ENCODE measurements at regions not wholly inside any gene's neighbourhood (a gene's known extent, or its start where the extent isn't known, plus 50 kb on each side); places are given as distances from the start of the nearest gene placed in this dataset.

GRCh38 chr13:97648171-97648880 lies 214.4 kb downstream of the RAP2A start:
- Histone ChIP-seq H3K56ac (replicated peaks; ENCODE audit: insufficient read length, low read depth, low read length) (no peak overlapping the region), H4K5ac (ENCODE audit: insufficient read length, low read depth, low read length) (no peak overlapping the region), H2BK15ac (ENCODE audit: low read length) (no peak overlapping the region), H3K4me2 (ENCODE audit: insufficient read depth in 1 of 2, low read depth in 2 of 2, low read length in 2 of 2) (no peak overlapping the region), H3K27me3 (replicated peaks in 1 of 4; ENCODE audit: control insufficient read depth in 3 of 4, extremely low read depth in 1 of 4, insufficient read depth in 3 of 4, low read length in 3 of 4) (no peaks in the 10 kb centered on the region), H3K4me3 (ENCODE audit: extremely low read depth in 1 of 4, insufficient read depth in 2 of 4, low read depth in 3 of 4, low read length in 4 of 4) (no peak overlapping the region), H4K8ac (ENCODE audit: extremely low read depth, insufficient read depth, low read length) (no peak overlapping the region), H3K18ac (ENCODE audit: extremely low read depth, low read length) (no peak overlapping the region), H3K4me1 (replicated peaks in 1 of 4; ENCODE audit: control insufficient read depth in 3 of 4, insufficient read depth in 4 of 4, low read length in 3 of 4) (peaks cover 0 to 4% (median 3%) of the 10 kb centered on the region in 4 experiments; a peak in 3 of 7 replicates), H3K79me1 (ENCODE audit: low read depth, low read length) (no peaks in the 10 kb centered on the region), H3K9me3 (ENCODE audit: insufficient read depth in 2 of 2, low read depth in 1 of 2, low read length in 1 of 2) (no peaks in the 10 kb centered on the region), H2BK12ac (ENCODE audit: low read depth, low read length) (no peak overlapping the region), H2BK20ac (ENCODE audit: low read length) (no peak overlapping the region; the same call in 1 of the 2 replicates), H3K23ac (ENCODE audit: insufficient read length) (no peak overlapping the region), H4K91ac (replicated peaks; ENCODE audit: insufficient read length, low read length) (peak overlapping the region; percentile 65), H3K4ac (replicated peaks; ENCODE audit: insufficient read length, low read depth, low read length) (no peak overlapping the region), H3K9ac (replicated peaks in 1 of 4; ENCODE audit: extremely low read depth in 1 of 4, low read depth in 3 of 4, low read length in 3 of 4) (no peak overlapping the region), H3K79me2 (ENCODE audit: control insufficient read depth in 1 of 2, insufficient read depth in 2 of 2, low read length in 2 of 2) (no peaks in the 10 kb centered on the region), H3K27ac (ENCODE audit: low read depth, low read length) (no peak overlapping the region; the same call in 1 of the 2 replicates), H2BK5ac (ENCODE audit: low read depth, low read length) (peak overlapping the region; percentile 60; the same call in 1 of the 2 replicates), H3K14ac (ENCODE audit: insufficient read length) (no peak overlapping the region), H2AFZ (ENCODE audit: low read length) (0 out of 2 replicates have a peak overlapping the region, but pooled peaks have one; percentile 34), H3K36me3 (ENCODE audit: control insufficient read depth in 2 of 4, insufficient read depth in 4 of 4, low read length in 3 of 4) (no peaks in the 10 kb centered on the region), H4K20me1 (replicated peaks in 1 of 2; ENCODE audit: control insufficient read depth in 1 of 2, insufficient read depth in 2 of 2, low read length in 2 of 2) (no peaks in the 10 kb centered on the region), H3K23me2 (ENCODE audit: low read depth, low read length) (no peaks in the 10 kb centered on the region), H2AK5ac (ENCODE audit: low read depth, low read length) (no peak overlapping the region), H2BK120ac (replicated peaks; ENCODE audit: low read depth, low read length) (no peak overlapping the region)
- DNase-seq (ENCODE audit: low read depth in 1 of 2, low spot score in 2 of 2) (no peak), FAIRE-seq (no peak)
- POLR2A ChIA-PET (ENCODE audit: partially characterized antibody): no interaction called here
- CTCF ChIA-PET (ENCODE audit: partially characterized antibody): no interaction called here
- 93% methylated on average over 14 of the region's 14 CpGs; no CpG with 5 or more reads in 1 of the 2 experiments for WGBS, 2 experiments (ENCODE audit: extremely low coverage in 1 of 2, insufficient coverage in 1 of 2, insufficient read length in 1 of 2, insufficient replicate concordance in 2 of 2, low coverage in 1 of 2, low lambda C conversion rate in 2 of 2, missing lambda C conversion rate in 1 of 2)
- TF ChIP-seq EGR1 (IDR thresholded peaks at IDR 0.05; ENCODE audit: borderline replicate concordance, low read depth, low read length): no peak
- no peak for TF ChIP-seq RBBP5 (IDR thresholded peaks at IDR 0.05; ENCODE audit: borderline replicate concordance, low read depth, low read length)
- no peak for TF ChIP-seq EZH2 (IDR thresholded peaks at IDR 0.05; ENCODE audit: low read depth, low read length, severe bottlenecking)
- TF ChIP-seq RXRA (IDR thresholded peaks at IDR 0.05; ENCODE audit: insufficient read depth, low read depth, low read length): no peak
- no peak for TF ChIP-seq RFX5 (IDR thresholded peaks at IDR 0.05; ENCODE audit: borderline replicate concordance, low read depth, low read length)
- no peak for TF ChIP-seq POLR2A (IDR thresholded peaks at IDR 0.05; ENCODE audit: control extremely low read depth in 1 of 2, low read depth in 2 of 2, low read length in 2 of 2)
- TF ChIP-seq TAF1 (IDR thresholded peaks at IDR 0.05; ENCODE audit: low read depth, low read length): no peak
